Left ventricle myocardium superior (tissue), 1 donor: ENCODE measurements at regions not wholly inside any gene's neighbourhood (a gene's known extent, or its start where the extent isn't known, plus 50 kb on each side); places are given as distances from the start of the nearest gene placed in this dataset.

Source experiments
- ATAC-seq: fragments of 200-7000 bp; cut with Tn5 transposase; one replicate; pipeline ENCODE4 v1.9.1; 2020; ENCODE audit warnings: mild to moderate bottlenecking, moderate library complexity
- DNase-seq: peaks from one replicate; pipeline ENCODE4 v3.0.0-alpha.2; 2020
- intact Hi-C: fragments of 100-400 bp; cut with micrococcal nuclease; formaldehyde crosslinking; loops from one replicate; pipeline ENCODE4 v1.11.0; 2022
- donor health status: DM: no; HTN: yes; CAD: no; lungs with severe emphysema.

DNA sequence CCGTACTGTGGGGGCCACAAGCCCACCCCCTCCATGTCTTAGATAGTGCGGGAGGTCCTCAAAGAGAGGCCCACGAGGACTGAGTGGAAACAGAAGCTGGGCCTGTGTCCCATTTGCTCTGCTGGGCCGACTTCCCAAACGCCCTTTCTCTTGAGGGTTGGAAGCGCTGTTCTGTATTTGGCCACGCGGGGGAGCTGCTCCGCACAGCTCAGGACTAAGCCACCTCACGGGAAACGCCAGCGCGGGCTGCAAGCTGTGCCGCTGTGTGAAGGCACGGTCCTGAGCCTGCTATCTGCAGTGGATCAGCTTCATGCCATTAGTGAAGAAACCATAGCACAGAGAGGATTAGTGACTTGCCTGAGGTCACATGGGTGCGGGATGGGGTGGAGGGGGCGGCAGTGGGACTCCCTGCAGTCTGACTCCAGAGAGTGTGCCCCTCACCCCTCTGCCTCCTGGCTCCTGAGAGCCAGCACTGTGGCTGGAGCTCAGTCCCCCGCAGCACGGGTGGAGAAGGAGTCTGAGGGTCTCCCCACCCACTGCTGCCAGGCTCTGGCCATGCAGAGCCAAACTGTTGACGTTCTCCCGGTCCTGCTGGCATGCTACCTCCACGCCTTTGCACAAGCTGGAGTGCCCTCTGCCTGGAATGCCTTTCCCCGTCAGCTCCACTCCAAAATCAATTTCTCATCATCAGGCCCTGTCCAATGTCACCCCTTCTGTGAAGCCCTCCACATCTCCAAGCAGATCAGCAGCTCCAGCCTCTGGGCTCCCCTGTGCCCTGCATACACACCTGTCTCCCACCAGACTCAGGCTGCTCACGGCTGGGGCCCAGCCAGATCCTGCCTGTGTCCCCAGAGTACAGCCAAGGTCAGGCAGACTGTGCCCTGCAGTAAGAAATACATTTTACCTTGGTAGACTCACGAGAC lies 51.5 kb upstream of the LRRC32 start:
- intact Hi-C loops = no loop called here
- ATAC-seq (peak; percentile 95), DNase-seq (peak; percentile 93)

DNA sequence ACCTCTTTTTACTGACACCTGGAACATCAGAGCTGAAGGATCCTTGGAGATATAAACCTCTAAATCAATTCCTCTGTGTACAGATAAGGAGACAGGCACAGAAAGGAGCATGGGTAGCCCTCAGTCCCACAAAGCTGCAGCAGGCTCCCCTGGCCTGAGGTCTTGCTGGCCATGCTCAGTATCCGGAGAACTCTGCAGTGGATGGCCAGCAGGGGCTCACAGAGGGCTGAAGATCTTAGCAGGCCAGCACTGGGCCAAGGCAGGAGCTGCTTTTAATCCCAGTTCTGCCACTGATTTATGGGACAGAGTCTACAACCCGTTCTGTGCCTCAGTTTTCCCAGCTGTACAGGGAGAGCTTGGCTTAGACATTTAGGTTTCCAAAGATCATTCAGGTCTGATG lies 52.6 kb upstream of the LRRC32 start:
- DNase-seq (no peak), ATAC-seq (no peak)
- intact Hi-C loops = no loop called here

DNA sequence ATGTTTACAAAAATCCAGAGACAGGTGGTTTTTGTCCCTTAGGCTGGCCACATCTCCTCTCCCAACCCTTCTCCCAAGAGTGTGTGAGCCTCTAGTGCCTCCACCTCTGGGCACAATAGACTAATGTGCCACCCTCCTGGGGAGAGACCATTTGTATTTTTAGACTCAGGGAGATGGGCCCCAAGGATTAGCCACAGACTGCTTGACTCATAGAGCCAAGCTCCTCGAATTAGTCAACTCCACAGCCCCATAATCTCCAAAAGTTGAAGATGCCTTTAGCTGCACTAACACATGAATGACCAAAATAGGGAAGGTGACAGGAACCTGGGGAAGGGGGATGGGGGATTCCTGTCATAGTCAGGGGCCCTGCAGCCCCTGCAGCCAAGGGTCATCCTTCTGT lies 53.0 kb upstream of the LRRC32 start:
- DNase-seq (no peak), ATAC-seq (no peak)
- intact Hi-C loops = no loop called here

GRCh38 chr11:76724171-76724768 lies 53.7 kb upstream of the LRRC32 start:
- ATAC-seq (no peak), DNase-seq (no peak)
- intact Hi-C loops = no loop called here

DNA sequence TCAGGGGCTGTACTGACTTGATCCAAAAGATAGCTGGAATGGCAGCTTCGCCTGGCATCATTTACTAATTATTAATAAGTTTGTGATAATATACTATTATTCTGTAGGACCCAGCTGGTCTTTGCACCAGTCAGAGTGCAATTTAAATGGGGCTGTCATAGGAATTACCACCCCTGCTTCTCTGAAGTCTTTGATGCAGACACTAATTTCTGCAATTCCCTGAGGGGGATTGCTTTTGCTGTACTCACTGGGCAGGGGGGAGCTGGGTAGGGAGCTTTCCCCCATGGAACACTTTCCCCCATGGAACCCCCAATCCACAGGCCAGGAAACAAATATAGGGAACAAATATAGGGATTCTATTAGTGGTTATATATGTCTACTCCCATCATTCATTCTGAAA lies 54.9 kb upstream of the TSKU start:
- no peak for ATAC-seq
- DNase-seq = no peak
- intact Hi-C loops = no loop called here

DNA sequence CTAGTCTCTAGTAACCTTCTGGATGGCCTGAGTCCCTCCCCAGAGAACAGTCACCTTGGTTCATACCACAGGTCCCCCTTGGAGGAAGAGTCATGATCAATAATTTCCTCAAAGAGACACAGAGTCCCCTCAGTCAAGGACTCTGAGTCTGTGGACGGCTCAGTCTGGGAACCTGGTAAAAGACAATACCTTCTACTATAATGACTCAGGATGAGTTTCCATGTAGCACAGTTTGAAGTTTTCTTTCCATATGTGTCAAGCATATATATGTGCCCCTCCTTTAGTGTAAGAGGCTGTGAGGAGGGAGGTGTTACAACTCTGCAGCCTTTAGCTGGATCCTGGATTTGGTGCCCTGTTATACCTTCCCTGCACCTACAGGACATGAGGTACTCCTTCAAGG lies 54.4 kb upstream of the TSKU start:
- DNase-seq = no peak
- no peak for ATAC-seq
- intact Hi-C loops = no loop called here

DNA sequence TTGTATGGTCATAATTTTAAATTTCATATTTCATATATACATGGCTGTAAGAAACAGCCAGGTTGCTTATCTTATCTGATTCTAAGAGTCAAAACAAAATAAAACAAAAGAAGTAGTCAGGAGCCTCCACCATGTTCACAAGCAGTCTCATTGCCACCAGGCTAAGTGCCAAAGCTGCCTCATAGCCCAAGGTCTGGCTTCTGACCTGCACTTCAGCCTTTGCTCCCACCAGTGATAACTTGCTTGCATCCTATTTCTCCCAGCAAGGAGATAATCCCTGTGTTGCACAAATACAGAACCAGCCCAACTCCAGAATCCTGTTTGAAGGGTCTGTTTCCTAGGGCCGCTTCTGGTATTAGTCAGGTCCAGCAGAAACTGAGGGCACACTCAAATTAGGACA lies 53.9 kb upstream of the TSKU start:
- DNase-seq = no peak
- no peak for ATAC-seq
- intact Hi-C loops = no loop called here

GRCh38 chr11:76730887-76731565 lies 52.1 kb upstream of the TSKU start:
- ATAC-seq (no peak), DNase-seq (no peak)
- intact Hi-C loops = loop anchor here (5.0 kb wide), 1 partner anchor 186 kb away; no protein-coding TSS in a partner anchor

GRCh38 chr11:76732643-76733042 lies 50.5 kb upstream of the TSKU start:
- DNase-seq (no peak), ATAC-seq (no peak)
- intact Hi-C loops = loop anchor here (5.0 kb wide), 1 partner anchor 185 kb away; no protein-coding TSS in a partner anchor
